ENCODE measurements at regions not wholly inside any gene's neighbourhood (a gene's known extent, or its start where the extent isn't known, plus 50 kb on each side); places are given as distances from the start of the nearest gene placed in this dataset.

- TF ChIP-seq, protein P1, sequence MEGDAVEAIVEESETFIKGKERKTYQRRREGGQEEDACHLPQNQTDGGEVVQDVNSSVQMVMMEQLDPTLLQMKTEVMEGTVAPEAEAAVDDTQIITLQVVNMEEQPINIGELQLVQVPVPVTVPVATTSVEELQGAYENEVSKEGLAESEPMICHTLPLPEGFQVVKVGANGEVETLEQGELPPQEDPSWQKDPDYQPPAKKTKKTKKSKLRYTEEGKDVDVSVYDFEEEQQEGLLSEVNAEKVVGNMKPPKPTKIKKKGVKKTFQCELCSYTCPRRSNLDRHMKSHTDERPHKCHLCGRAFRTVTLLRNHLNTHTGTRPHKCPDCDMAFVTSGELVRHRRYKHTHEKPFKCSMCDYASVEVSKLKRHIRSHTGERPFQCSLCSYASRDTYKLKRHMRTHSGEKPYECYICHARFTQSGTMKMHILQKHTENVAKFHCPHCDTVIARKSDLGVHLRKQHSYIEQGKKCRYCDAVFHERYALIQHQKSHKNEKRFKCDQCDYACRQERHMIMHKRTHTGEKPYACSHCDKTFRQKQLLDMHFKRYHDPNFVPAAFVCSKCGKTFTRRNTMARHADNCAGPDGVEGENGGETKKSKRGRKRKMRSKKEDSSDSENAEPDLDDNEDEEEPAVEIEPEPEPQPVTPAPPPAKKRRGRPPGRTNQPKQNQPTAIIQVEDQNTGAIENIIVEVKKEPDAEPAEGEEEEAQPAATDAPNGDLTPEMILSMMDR (IDR thresholded peaks at IDR 0.05) = no peak
- TF ChIP-seq POLR2A (IDR thresholded peaks at IDR 0.05) = no peak
Measured at GRCh38 chr5:3401635-3402034, 194.0 kb upstream of the IRX1 start.

All from lower leg skin (tissue), 3 donors.